ENCODE measurements at regions not wholly inside any gene's neighbourhood (a gene's known extent, or its start where the extent isn't known, plus 50 kb on each side); places are given as distances from the start of the nearest gene placed in this dataset.

DNA sequence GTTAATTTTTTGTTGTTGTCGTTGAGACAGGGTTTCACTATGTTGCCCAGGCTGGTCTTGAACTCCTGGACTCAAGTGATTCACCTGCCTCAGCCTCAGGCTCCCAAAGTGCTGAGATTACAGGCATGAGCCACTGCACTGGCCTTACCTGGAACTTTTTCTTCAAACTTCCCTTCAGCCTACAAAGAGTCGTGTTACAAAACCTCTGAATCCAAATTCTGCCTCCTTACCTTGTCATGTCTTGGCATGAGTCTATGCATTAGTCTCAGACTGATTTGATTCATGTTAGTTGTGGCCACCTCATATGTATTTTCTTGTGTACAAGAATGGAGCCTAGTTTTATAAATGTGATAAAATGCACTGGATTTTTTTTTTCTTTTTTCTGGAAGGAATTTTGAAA, 172.1 kb downstream of the PRL start:
- Histone ChIP-seq H3K4me2 (ENCODE audit: low read depth, low read length) (no peak overlapping the region), H2AK9ac (replicated peaks; ENCODE audit: low read depth, low read length, poor library complexity) (no peak overlapping the region), H2BK15ac (ENCODE audit: low read depth, low read length) (no peak overlapping the region), H3K79me1 (ENCODE audit: low read depth in 1 of 2, low read length in 2 of 2) (no peaks in the 10 kb centered on the region), H3K27ac (ENCODE audit: insufficient read depth, low read length) (no peak overlapping the region), H4K20me1 (ENCODE audit: insufficient read depth, low read length) (no peaks in the 10 kb centered on the region), H3K14ac (replicated peaks; ENCODE audit: low read depth, low read length) (no peak overlapping the region), H3K18ac (ENCODE audit: low read depth, low read length) (no peak overlapping the region), H3K23ac (ENCODE audit: low read depth, low read length) (no peak overlapping the region), H3K9me1 (ENCODE audit: insufficient read depth, low read length) (no peaks in the 10 kb centered on the region), H3K36me3 (ENCODE audit: control insufficient read depth, insufficient read depth, low read length) (no peaks in the 10 kb centered on the region), H2AFZ (replicated peaks; ENCODE audit: low read length, poor library complexity) (no peak overlapping the region), H3K9ac (ENCODE audit: low read depth, low read length) (no peak overlapping the region), H4K5ac (ENCODE audit: low read depth, low read length) (no peak overlapping the region), H3K4me3 (ENCODE audit: insufficient read depth, low read depth, low read length) (no peak overlapping the region), H2BK20ac (ENCODE audit: low read depth, low read length) (no peak overlapping the region), H3K4me1 (ENCODE audit: control insufficient read depth, insufficient read depth, low read length) (no peaks in the 10 kb centered on the region), H2BK120ac (ENCODE audit: low read depth, low read length) (no peak overlapping the region), H3K56ac (ENCODE audit: extremely low read depth, insufficient read depth, low read length) (no peak overlapping the region), H3K27me3 (ENCODE audit: control insufficient read depth, insufficient read depth, low read length) (no peaks in the 10 kb centered on the region), H4K8ac (ENCODE audit: low read depth in 2 of 2, low read length in 2 of 2) (no peak overlapping the region), H2AK5ac (ENCODE audit: low read depth, low read length) (no peak overlapping the region), H3K4ac (ENCODE audit: low read depth, low read length) (no peak overlapping the region), H4K91ac (ENCODE audit: insufficient read depth, low read depth, low read length) (no peak overlapping the region), H3K9me3 (ENCODE audit: control insufficient read depth, insufficient read depth, low read length) (no peaks in the 10 kb centered on the region), H2BK5ac (ENCODE audit: low read depth, low read length, poor library complexity, severe bottlenecking) (no peak overlapping the region)
- TF ChIP-seq, protein P1, sequence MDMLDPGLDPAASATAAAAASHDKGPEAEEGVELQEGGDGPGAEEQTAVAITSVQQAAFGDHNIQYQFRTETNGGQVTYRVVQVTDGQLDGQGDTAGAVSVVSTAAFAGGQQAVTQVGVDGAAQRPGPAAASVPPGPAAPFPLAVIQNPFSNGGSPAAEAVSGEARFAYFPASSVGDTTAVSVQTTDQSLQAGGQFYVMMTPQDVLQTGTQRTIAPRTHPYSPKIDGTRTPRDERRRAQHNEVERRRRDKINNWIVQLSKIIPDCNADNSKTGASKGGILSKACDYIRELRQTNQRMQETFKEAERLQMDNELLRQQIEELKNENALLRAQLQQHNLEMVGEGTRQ (IDR thresholded peaks at IDR 0.05; ENCODE audit: low read depth, low read length): no peak
- TF ChIP-seq CHD1 (IDR thresholded peaks at IDR 0.05; ENCODE audit: low read depth, low read length) (no peak), RAD21 (IDR thresholded peaks at IDR 0.05; ENCODE audit: low read length) (no peak), CEBPB (IDR thresholded peaks at IDR 0.05; ENCODE audit: low read depth, low read length) (no peak), RFX5 (IDR thresholded peaks at IDR 0.05; ENCODE audit: low read depth, low read length) (no peak), MXI1 (IDR thresholded peaks at IDR 0.05; ENCODE audit: borderline replicate concordance, low read depth, low read length) (no peak), POLR2A (IDR thresholded peaks at IDR 0.05; ENCODE audit: low read depth, low read length) (no peak), FOS (IDR thresholded peaks at IDR 0.05; ENCODE audit: low read depth, low read length) (no peak), SMC3 (IDR thresholded peaks at IDR 0.05; ENCODE audit: low read depth, low read length) (no peak)
- TF ChIP-seq, protein P2, sequence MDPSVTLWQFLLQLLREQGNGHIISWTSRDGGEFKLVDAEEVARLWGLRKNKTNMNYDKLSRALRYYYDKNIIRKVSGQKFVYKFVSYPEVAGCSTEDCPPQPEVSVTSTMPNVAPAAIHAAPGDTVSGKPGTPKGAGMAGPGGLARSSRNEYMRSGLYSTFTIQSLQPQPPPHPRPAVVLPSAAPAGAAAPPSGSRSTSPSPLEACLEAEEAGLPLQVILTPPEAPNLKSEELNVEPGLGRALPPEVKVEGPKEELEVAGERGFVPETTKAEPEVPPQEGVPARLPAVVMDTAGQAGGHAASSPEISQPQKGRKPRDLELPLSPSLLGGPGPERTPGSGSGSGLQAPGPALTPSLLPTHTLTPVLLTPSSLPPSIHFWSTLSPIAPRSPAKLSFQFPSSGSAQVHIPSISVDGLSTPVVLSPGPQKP (IDR thresholded peaks at IDR 0.05; ENCODE audit: borderline replicate concordance, low read depth, low read length): no peak
- no peak for ATAC-seq (ENCODE audit: low read depth)
- ChIA-PET CTCF (no interaction called here), POLR2A (ENCODE audit: unreplicated experiment) (no interaction called here)
- no CpG with 5 or more reads among the region's 2 CpGs for WGBS, 2 experiments (ENCODE audit: extremely low coverage in 2 of 2, insufficient read length in 1 of 2)
- DNase-seq: no peak
- no TSS peak for BruUV-seq (replicated peaks)
- in situ Hi-C loops (cut with MboI; ENCODE audit: low sequenced_read_pairs): loop anchor here (25.0 kb wide), 1 partner anchor 1562 kb away; no protein-coding TSS in a partner anchor
- intact Hi-C loops (cut with micrococcal nuclease): no loop called here
- dilution Hi-C loops (cut with HindIII; ENCODE audit: low sequenced_read_pairs, unreplicated experiment): no loop called here
